Ishikawa (cell line): ENCODE measurements at regions not wholly inside any gene's neighbourhood (a gene's known extent, or its start where the extent isn't known, plus 50 kb on each side); places are given as distances from the start of the nearest gene placed in this dataset.

Experiments used
- CEBPB ChIP-seq: IDR thresholded peaks from 2 replicates; pipeline ENCODE4 v1.6.1; 2012
- CREB1 ChIP-seq: IDR thresholded peaks from 2 replicates; pipeline ENCODE4 v1.6.1; 2012; ENCODE audit warnings: low read depth
- EGR1 ChIP-seq: IDR thresholded peaks from 2 replicates; pipeline ENCODE4 v1.6.1; 2012
- EP300 ChIP-seq: IDR thresholded peaks from 2 replicates; pipeline ENCODE4 v1.6.1; 2012; ENCODE audit warnings: borderline replicate concordance
- FOXM1 ChIP-seq: IDR thresholded peaks from 2 replicates; pipeline ENCODE4 v1.6.1; 2012; ENCODE audit warnings: low read depth, borderline replicate concordance
- NFIC ChIP-seq: IDR thresholded peaks from 2 replicates; pipeline ENCODE4 v1.6.1; 2012
- RAD21 ChIP-seq: IDR thresholded peaks from 2 replicates; pipeline ENCODE4 v1.6.1; 2012; ENCODE audit warnings: low read depth
- TAF1 ChIP-seq: IDR thresholded peaks from 2 replicates; pipeline ENCODE4 v1.6.1; 2012; ENCODE audit warnings: low read depth, mild to moderate bottlenecking
- TCF12 ChIP-seq: IDR thresholded peaks from 2 replicates; pipeline ENCODE4 v1.6.1; 2012; ENCODE audit warnings: low read depth
- TEAD4 ChIP-seq: IDR thresholded peaks from 2 replicates; pipeline ENCODE4 v1.6.1; 2012
- YY1 ChIP-seq: IDR thresholded peaks from 2 replicates; pipeline ENCODE4 v1.6.1; 2012; ENCODE audit warnings: low read depth
- ZBTB7A ChIP-seq: IDR thresholded peaks from 2 replicates; pipeline ENCODE4 v1.6.1; 2012; ENCODE audit warnings: low read depth
- TF ChIP-seq, protein P1 (sequence below): IDR thresholded peaks from 2 replicates; pipeline ENCODE4 v1.6.1; 2012
- TF ChIP-seq, protein P2 (sequence below): IDR thresholded peaks from 2 replicates; pipeline ENCODE4 v1.6.1; 2012; ENCODE audit warnings: low read depth, mild to moderate bottlenecking

DNA sequence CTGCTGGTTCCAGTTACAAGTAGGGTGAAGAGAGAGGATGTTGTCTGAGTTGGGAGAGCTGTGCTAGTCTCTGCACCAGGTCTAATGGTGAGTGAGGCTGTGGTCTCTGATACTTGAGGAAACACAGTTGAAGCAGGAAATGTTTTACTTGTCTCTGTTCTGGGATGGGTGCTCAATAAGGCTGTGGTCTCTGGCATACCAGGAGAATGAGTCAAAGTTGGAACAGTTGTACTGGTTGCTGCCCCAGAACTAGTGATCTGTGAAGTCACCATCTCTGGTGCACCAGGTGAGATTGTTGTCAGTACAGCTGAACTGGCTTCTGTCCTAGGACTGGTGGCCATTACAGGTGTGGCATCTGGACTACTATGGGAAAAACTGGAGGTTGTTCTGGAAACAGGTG is 74.7 kb downstream of the MUC16 start:
- TF ChIP-seq YY1, result peak; percentile 87
- no peak for TF ChIP-seq CEBPB
- TF ChIP-seq TEAD4, result peak; percentile 87

DNA sequence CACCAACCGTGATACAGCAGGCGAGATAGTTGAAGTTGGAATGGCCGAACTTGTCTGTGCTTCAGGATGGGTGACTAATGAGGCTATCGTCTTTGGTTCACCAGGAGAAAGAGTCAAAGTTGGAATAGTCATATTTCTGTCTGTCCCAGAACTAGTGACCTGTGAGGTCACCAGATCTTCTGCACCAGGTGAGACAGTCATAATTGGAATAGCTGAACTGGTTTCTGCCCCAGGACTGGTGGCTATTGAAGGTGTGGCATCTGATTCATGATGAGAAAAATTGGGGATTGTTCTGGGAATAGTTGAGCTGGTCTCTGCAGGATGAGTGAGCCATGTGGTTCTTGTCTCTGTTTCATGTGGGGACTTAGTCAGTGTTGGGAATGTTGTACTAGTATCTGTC is 71.6 kb downstream of the MUC16 start:
- TF ChIP-seq CREB1, result no peak
- TF ChIP-seq TCF12, result no peak
- TF ChIP-seq, protein P1, sequence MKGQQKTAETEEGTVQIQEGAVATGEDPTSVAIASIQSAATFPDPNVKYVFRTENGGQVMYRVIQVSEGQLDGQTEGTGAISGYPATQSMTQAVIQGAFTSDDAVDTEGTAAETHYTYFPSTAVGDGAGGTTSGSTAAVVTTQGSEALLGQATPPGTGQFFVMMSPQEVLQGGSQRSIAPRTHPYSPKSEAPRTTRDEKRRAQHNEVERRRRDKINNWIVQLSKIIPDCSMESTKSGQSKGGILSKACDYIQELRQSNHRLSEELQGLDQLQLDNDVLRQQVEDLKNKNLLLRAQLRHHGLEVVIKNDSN, result no peak
- TF ChIP-seq CEBPB, result no peak
- no peak for TF ChIP-seq ZBTB7A
- TF ChIP-seq, protein P2, sequence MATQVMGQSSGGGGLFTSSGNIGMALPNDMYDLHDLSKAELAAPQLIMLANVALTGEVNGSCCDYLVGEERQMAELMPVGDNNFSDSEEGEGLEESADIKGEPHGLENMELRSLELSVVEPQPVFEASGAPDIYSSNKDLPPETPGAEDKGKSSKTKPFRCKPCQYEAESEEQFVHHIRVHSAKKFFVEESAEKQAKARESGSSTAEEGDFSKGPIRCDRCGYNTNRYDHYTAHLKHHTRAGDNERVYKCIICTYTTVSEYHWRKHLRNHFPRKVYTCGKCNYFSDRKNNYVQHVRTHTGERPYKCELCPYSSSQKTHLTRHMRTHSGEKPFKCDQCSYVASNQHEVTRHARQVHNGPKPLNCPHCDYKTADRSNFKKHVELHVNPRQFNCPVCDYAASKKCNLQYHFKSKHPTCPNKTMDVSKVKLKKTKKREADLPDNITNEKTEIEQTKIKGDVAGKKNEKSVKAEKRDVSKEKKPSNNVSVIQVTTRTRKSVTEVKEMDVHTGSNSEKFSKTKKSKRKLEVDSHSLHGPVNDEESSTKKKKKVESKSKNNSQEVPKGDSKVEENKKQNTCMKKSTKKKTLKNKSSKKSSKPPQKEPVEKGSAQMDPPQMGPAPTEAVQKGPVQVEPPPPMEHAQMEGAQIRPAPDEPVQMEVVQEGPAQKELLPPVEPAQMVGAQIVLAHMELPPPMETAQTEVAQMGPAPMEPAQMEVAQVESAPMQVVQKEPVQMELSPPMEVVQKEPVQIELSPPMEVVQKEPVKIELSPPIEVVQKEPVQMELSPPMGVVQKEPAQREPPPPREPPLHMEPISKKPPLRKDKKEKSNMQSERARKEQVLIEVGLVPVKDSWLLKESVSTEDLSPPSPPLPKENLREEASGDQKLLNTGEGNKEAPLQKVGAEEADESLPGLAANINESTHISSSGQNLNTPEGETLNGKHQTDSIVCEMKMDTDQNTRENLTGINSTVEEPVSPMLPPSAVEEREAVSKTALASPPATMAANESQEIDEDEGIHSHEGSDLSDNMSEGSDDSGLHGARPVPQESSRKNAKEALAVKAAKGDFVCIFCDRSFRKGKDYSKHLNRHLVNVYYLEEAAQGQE, result no peak
- TF ChIP-seq RAD21, result no peak
- TF ChIP-seq EGR1, result no peak
- no peak for TF ChIP-seq NFIC
- TF ChIP-seq EP300, result no peak
- TF ChIP-seq FOXM1, result no peak
- no peak for TF ChIP-seq TEAD4
- TF ChIP-seq TAF1, result no peak
- no peak for TF ChIP-seq YY1
